H1 (cell line): ENCODE measurements at regions not wholly inside any gene's neighbourhood (a gene's known extent, or its start where the extent isn't known, plus 50 kb on each side); places are given as distances from the start of the nearest gene placed in this dataset.

Experiments used
- ATF2 ChIP-seq: IDR thresholded peaks from 2 replicates; pipeline ENCODE4 v1.6.1; 2012; ENCODE audit warnings: low read length, inconsistent platforms
- ATF3 ChIP-seq: IDR thresholded peaks from 2 replicates; pipeline ENCODE4 v1.6.1; 2011; ENCODE audit warnings: low read depth, mild to moderate bottlenecking, low read length; ENCODE audit not compliant: insufficient read depth
- CTCF ChIP-seq, 3 experiments: IDR thresholded peaks; 1 replicate in 2 of 3; 2 replicates in 1 of 3; pipeline versions ENCODE4 v1.5.1 to v1.6.1; 2011; ENCODE audit warnings: low read length in 3 of 3, mild to moderate bottlenecking in 3 of 3, inconsistent platforms in 2 of 3, low read depth in 1 of 3, moderate library complexity in 1 of 3; ENCODE audit not compliant: insufficient read depth in 1 of 3; ENCODE audit errors: control extremely low read depth in 1 of 3
- EZH2 ChIP-seq: fragments of 200-600 bp; sonication (generic); IDR thresholded peaks from 2 replicates; pipeline ENCODE4 v1.7.1; 2012; ENCODE audit warnings: low read depth, mild to moderate bottlenecking, moderate library complexity, low read length, inconsistent platforms; ENCODE audit not compliant: severe bottlenecking
- JUN ChIP-seq: IDR thresholded peaks from 2 replicates; pipeline ENCODE4 v1.6.1; 2011; ENCODE audit warnings: low read depth, mild to moderate bottlenecking, improper control_type of control experiment, low read length
- NRF1 ChIP-seq: IDR thresholded peaks from 2 replicates; pipeline ENCODE4 v1.6.1; 2011; ENCODE audit warnings: mild to moderate bottlenecking, low read depth, low read length, improper control_type of control experiment
- POLR2A ChIP-seq, 2 experiments: IDR thresholded peaks; 1 replicate in 1 of 2; 2 replicates in 1 of 2; pipeline ENCODE4 v1.6.1; 2011; ENCODE audit warnings: low read depth in 2 of 2, low read length in 2 of 2, mild to moderate bottlenecking in 2 of 2; ENCODE audit errors: control extremely low read depth in 1 of 2
- POLR2AphosphoS5 ChIP-seq: IDR thresholded peaks from 2 replicates; pipeline ENCODE4 v1.6.1; 2011; ENCODE audit warnings: low read depth, low read length
- SIRT6 ChIP-seq: IDR thresholded peaks from one replicate; pipeline ENCODE4 v1.7.1; 2012; ENCODE audit warnings: low read length, inconsistent platforms
- ZNF274 ChIP-seq: IDR thresholded peaks from 2 replicates; pipeline ENCODE4 v1.7.0; 2012; ENCODE audit warnings: low read length, borderline replicate concordance; ENCODE audit errors: extremely low read depth

GRCh38 chrY:18884748-18885147 lies 111.2 kb upstream of the HSFY2 start:
- no peak for TF ChIP-seq EZH2
- TF ChIP-seq CTCF (IDR thresholded peaks at IDR 0.05; ENCODE audit: control extremely low read depth in 1 of 3, insufficient read depth in 1 of 3, low read depth in 1 of 3, low read length in 3 of 3): no peak
- TF ChIP-seq JUN: no peak
- TF ChIP-seq POLR2AphosphoS5: no peak
- TF ChIP-seq POLR2A (IDR thresholded peaks at IDR 0.05; ENCODE audit: control extremely low read depth in 1 of 2, low read depth in 2 of 2, low read length in 2 of 2): no peak
- no peak for TF ChIP-seq ATF2
- no peak for TF ChIP-seq SIRT6
- no peak for TF ChIP-seq ATF3
- no peak for TF ChIP-seq ZNF274
- TF ChIP-seq NRF1: no peak
